ENCODE measurements at regions not wholly inside any gene's neighbourhood (a gene's known extent, or its start where the extent isn't known, plus 50 kb on each side); places are given as distances from the start of the nearest gene placed in this dataset.

DNA sequence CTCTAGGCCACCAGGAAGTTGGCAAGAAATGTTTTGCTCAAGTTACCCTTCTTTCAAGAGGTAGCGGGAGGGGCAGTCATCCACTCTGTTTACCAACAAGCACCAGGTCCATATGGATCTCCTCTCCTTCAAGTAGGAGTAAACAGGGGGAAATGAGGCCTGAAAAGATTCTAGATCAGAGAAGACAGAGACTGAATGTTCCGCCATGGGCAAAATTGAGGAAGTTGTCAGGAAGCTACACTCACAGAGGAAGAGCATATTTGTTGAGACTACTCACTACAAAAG lies 81.6 kb downstream of the KLF15 start:
- DNase-seq (ENCODE audit: low read depth) = no peak
- TF ChIP-seq, protein P1, sequence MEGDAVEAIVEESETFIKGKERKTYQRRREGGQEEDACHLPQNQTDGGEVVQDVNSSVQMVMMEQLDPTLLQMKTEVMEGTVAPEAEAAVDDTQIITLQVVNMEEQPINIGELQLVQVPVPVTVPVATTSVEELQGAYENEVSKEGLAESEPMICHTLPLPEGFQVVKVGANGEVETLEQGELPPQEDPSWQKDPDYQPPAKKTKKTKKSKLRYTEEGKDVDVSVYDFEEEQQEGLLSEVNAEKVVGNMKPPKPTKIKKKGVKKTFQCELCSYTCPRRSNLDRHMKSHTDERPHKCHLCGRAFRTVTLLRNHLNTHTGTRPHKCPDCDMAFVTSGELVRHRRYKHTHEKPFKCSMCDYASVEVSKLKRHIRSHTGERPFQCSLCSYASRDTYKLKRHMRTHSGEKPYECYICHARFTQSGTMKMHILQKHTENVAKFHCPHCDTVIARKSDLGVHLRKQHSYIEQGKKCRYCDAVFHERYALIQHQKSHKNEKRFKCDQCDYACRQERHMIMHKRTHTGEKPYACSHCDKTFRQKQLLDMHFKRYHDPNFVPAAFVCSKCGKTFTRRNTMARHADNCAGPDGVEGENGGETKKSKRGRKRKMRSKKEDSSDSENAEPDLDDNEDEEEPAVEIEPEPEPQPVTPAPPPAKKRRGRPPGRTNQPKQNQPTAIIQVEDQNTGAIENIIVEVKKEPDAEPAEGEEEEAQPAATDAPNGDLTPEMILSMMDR (conservative IDR thresholded peaks at IDR 0.05; ENCODE audit: control insufficient read depth, insufficient read depth, low read depth, low read length) = no peak
- no peak overlapping the region for H3K4me3 ChIP-seq (ENCODE audit: control insufficient read depth, low read depth, low read length)

DNA sequence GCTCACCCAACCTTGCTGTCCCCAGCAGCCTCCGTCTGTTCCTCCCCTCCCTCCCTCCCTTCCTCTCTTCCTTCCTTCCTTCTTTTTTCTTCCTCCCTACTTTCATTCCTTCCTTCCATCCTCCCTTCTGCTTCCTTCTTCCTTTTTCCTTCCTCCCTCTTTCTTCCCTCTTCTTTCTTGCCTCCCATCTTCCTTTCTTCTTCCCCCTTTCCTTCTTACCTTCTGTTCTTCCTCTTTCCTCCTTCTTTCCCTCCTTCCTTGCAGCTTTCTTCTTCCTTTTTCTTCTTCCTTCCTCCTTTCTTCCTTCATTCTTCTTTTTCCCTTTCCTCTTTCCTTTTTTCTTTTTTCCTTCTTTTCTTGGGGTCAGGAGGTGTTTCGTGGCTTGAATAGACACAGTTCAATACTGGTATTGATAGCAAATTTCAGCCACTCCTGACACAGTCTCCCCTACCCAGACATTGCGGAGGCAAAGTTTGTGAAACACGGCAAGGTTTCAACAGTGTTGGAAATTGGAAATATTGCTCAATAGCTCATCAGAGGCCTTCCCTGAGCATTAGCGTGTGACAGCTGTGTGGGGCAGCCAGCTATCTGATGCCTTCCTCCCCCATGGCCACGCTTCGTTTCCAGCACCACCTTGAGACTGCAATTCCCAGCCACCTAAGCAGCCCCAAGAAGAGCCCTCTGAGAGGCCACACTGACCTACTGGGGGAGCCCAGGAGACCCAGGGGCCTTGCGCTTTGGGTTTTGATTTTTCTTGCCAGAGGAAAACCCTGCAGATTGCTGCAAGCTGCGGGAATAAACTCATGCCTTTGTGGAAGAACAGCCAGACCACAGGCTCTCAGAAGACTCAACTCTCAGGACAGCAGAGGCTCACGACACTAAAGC lies 82.2 kb downstream of the KLF15 start:
- DNase-seq (ENCODE audit: low read depth) = no peak
- no peak overlapping the region for H3K4me3 ChIP-seq (ENCODE audit: control insufficient read depth, low read depth, low read length)
- TF ChIP-seq, protein P1 (conservative IDR thresholded peaks at IDR 0.05; ENCODE audit: control insufficient read depth, insufficient read depth, low read depth, low read length) = no peak

DNA sequence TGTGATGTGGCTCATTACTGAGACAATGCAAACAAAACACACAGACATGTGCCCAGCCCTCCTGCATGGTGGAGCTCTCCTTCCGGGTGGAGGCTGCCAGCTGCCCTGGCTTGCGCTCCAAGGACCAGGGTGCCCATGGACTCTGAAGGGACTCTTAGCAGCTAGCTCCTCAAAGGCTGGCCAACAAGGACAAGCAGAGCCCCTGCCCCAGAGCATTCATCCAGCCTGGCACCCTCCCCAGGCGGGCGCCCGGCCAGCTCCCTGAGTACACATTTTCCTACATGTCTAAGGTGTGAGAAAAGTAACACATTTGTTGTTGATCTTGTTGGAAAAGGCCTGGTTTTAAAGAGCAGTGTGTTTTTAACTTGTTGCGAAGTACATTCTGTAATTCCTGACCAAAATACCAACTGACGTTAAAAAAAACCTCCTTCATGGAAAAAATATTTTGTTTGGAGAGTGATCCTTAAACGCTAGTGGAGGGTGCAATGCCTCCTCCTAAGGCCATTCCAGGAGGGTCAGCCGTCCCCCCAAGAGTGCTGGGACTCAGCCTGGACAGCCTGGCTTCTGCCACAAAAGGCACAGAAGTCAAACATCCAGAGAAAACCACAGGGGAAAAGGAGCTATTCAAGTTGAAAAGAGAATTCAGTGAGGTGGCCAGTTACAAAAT lies 86.9 kb downstream of the KLF15 start:
- peak; percentile 10 for DNase-seq (ENCODE audit: low read depth)
- no peak overlapping the region for H3K4me3 ChIP-seq (ENCODE audit: control insufficient read depth, low read depth, low read length)
- TF ChIP-seq, protein P1 (conservative IDR thresholded peaks at IDR 0.05; ENCODE audit: control insufficient read depth, insufficient read depth, low read depth, low read length) = no peak

GRCh38 chr3:126269354-126269753 lies 87.9 kb downstream of the KLF15 start:
- TF ChIP-seq, protein P1 (conservative IDR thresholded peaks at IDR 0.05; ENCODE audit: control insufficient read depth, insufficient read depth, low read depth, low read length) = no peak
- DNase-seq (ENCODE audit: low read depth) = peak; percentile 18
- H3K4me3 ChIP-seq (ENCODE audit: control insufficient read depth, low read depth, low read length) = no peak overlapping the region

GRCh38 chr3:126268866-126269265 lies 88.3 kb downstream of the KLF15 start:
- no peak for DNase-seq (ENCODE audit: low read depth)
- TF ChIP-seq, protein P1 (conservative IDR thresholded peaks at IDR 0.05; ENCODE audit: control insufficient read depth, insufficient read depth, low read depth, low read length) = no peak
- H3K4me3 ChIP-seq (ENCODE audit: control insufficient read depth, low read depth, low read length) = no peak overlapping the region

GRCh38 chr3:126267976-126268615 lies 87.7 kb upstream of the ALDH1L1 start:
- no peak overlapping the region for H3K4me3 ChIP-seq (ENCODE audit: control insufficient read depth, low read depth, low read length)
- no peak for DNase-seq (ENCODE audit: low read depth)
- TF ChIP-seq, protein P1 (conservative IDR thresholded peaks at IDR 0.05; ENCODE audit: control insufficient read depth, insufficient read depth, low read depth, low read length) = no peak
